HCT116 (cell line): ENCODE measurements at regions not wholly inside any gene's neighbourhood (a gene's known extent, or its start where the extent isn't known, plus 50 kb on each side); places are given as distances from the start of the nearest gene placed in this dataset.

Experiments used
- CEBPB ChIP-seq: IDR thresholded peaks from 2 replicates; pipeline ENCODE4 v1.6.1; 2012; ENCODE audit warnings: low read depth
- EZH2phosphoT487 ChIP-seq: fragments of 200-600 bp; IDR thresholded peaks from 2 replicates; pipeline ENCODE4 v1.6.1; 2018; ENCODE audit warnings: antibody characterized with exemption, borderline replicate concordance
- POLR2A ChIP-seq: IDR thresholded peaks from 2 replicates; pipeline ENCODE4 v1.7.0; 2011; ENCODE audit warnings: borderline replicate concordance; ENCODE audit not compliant: insufficient read depth, insufficient read length; ENCODE audit errors: extremely low read depth
- POLR2AphosphoS5 ChIP-seq: IDR thresholded peaks from 2 replicates; pipeline ENCODE4 v1.6.1; 2011; ENCODE audit warnings: mild to moderate bottlenecking, low read depth, low read length, moderate library complexity
- TF ChIP-seq, protein P1 (sequence below), 3 experiments: fragments of 200-600 bp in 1 of 3; sonication (generic) in 1 of 3; IDR thresholded peaks in 2 of 3; conservative IDR thresholded peaks in 1 of 3; 2 replicates each; pipeline ENCODE4 v1.5.1; 2012 to 2017; ENCODE audit warnings: low read depth in 2 of 3, low read length in 2 of 3, antibody characterized with exemption in 1 of 3, borderline replicate concordance in 1 of 3, control low read depth in 1 of 3, mild to moderate bottlenecking in 1 of 3, mixed read lengths in 1 of 3, mixed run types in 1 of 3, moderate library complexity in 1 of 3; ENCODE audit not compliant: insufficient read depth in 1 of 3

GRCh38 chr3:139258276-139258675, 85.5 kb upstream of the MRPS22 start:
- TF ChIP-seq, protein P1, sequence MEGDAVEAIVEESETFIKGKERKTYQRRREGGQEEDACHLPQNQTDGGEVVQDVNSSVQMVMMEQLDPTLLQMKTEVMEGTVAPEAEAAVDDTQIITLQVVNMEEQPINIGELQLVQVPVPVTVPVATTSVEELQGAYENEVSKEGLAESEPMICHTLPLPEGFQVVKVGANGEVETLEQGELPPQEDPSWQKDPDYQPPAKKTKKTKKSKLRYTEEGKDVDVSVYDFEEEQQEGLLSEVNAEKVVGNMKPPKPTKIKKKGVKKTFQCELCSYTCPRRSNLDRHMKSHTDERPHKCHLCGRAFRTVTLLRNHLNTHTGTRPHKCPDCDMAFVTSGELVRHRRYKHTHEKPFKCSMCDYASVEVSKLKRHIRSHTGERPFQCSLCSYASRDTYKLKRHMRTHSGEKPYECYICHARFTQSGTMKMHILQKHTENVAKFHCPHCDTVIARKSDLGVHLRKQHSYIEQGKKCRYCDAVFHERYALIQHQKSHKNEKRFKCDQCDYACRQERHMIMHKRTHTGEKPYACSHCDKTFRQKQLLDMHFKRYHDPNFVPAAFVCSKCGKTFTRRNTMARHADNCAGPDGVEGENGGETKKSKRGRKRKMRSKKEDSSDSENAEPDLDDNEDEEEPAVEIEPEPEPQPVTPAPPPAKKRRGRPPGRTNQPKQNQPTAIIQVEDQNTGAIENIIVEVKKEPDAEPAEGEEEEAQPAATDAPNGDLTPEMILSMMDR (IDR thresholded peaks at IDR 0.05 in 2 of 3, conservative IDR thresholded peaks at IDR 0.05 in 1 of 3; ENCODE audit: borderline replicate concordance in 1 of 3, insufficient read depth in 1 of 3, low read depth in 2 of 3, low read length in 2 of 3): no peak
- TF ChIP-seq POLR2A (no peak), POLR2AphosphoS5 (no peak), CEBPB (no peak), EZH2phosphoT487 (no peak)
